GM21360 (cell line): ENCODE measurements at regions not wholly inside any gene's neighbourhood (a gene's known extent, or its start where the extent isn't known, plus 50 kb on each side); places are given as distances from the start of the nearest gene placed in this dataset.

ENCODE experiments used
- ATAC-seq: cut with Tn5 transposase; IDR thresholded peaks from one replicate; pipeline ENCODE4 v1.9.1; 2021; ENCODE audit warnings: mild to moderate bottlenecking, moderate library complexity; ENCODE audit not compliant: unreplicated experiment

- no peak for ATAC-seq
Observed at GRCh38 chr5:82622711-82623514, 344.8 kb upstream of the RPS23 start.

- no peak for ATAC-seq
Observed at GRCh38 chr5:82622205-82622604, 344.1 kb upstream of the RPS23 start.

- ATAC-seq, result no peak
Observed at GRCh38 chr5:82620957-82621600, 342.9 kb upstream of the RPS23 start.

GRCh38 chr5:82619097-82619496 is 340.9 kb upstream of the RPS23 start:
- no peak for ATAC-seq

GRCh38 chr5:82614706-82615105 is 336.6 kb upstream of the RPS23 start:
- ATAC-seq, result no peak

- no peak for ATAC-seq
Observed at GRCh38 chr5:82613891-82614290, 335.7 kb upstream of the RPS23 start.

- no peak for ATAC-seq
Observed at GRCh38 chr5:82610686-82611085, 332.5 kb upstream of the RPS23 start.

- ATAC-seq, result no peak
Observed at GRCh38 chr5:82605441-82605973, 327.4 kb upstream of the RPS23 start.

GRCh38 chr5:82603033-82603987 is 325.2 kb upstream of the RPS23 start:
- no peak for ATAC-seq

GRCh38 chr5:82601861-82602260 is 323.7 kb upstream of the RPS23 start:
- ATAC-seq, result no peak

GRCh38 chr5:82601077-82601476 is 322.9 kb upstream of the RPS23 start:
- no peak for ATAC-seq

- no peak for ATAC-seq
Observed at GRCh38 chr5:82599692-82600091, 321.5 kb upstream of the RPS23 start.

GRCh38 chr5:82599030-82599429 is 320.9 kb upstream of the RPS23 start:
- ATAC-seq, result no peak

- no peak for ATAC-seq
Observed at GRCh38 chr5:82597437-82597836, 319.3 kb upstream of the RPS23 start.

- ATAC-seq, result no peak
Observed at GRCh38 chr5:82596451-82596850, 318.3 kb upstream of the RPS23 start.

GRCh38 chr5:82595113-82595512 is 317.0 kb upstream of the RPS23 start:
- no peak for ATAC-seq

- ATAC-seq, result no peak
Observed at GRCh38 chr5:82594097-82594496, 315.9 kb upstream of the RPS23 start.

GRCh38 chr5:82593481-82593880 is 315.3 kb upstream of the RPS23 start:
- no peak for ATAC-seq

GRCh38 chr5:82591021-82591515 is 312.9 kb upstream of the RPS23 start:
- ATAC-seq, result no peak

- no peak for ATAC-seq
Observed at GRCh38 chr5:82590112-82590511, 312.0 kb upstream of the RPS23 start.
